Right atrium auricular region (tissue), 2 donors: ENCODE measurements at regions not wholly inside any gene's neighbourhood (a gene's known extent, or its start where the extent isn't known, plus 50 kb on each side); places are given as distances from the start of the nearest gene placed in this dataset.

Experiments used
- DNase-seq: peaks from one replicate; pipeline ENCODE4 v3.0.0-alpha.2; 2019; ENCODE audit warnings: low spot score
- H3K27ac ChIP-seq, 2 donors: fragments of 200-600 bp; sonication (generic); 1 replicate in 1 of 2; 2 replicates in 1 of 2; pipeline ENCODE4 v1.5.1; 2016 to 2019
- H3K27me3 ChIP-seq, 2 donors: fragments of 200-600 bp; sonication (generic); one replicate each; pipeline versions ENCODE4 v1.5.1 to v1.6.0; 2017 to 2019
- H3K36me3 ChIP-seq: fragments of 200-600 bp; sonication (generic); one replicate; pipeline ENCODE4 v1.5.1; 2016
- H3K4me1 ChIP-seq, 2 donors: fragments of 200-600 bp; sonication (generic); one replicate each; pipeline versions ENCODE4 v1.5.1 to v1.6.0; 2017 to 2019
- H3K4me3 ChIP-seq, 2 donors: fragments of 200-600 bp; sonication (generic); 1 replicate in 1 of 2; 2 replicates in 1 of 2; pipeline ENCODE4 v1.5.1; 2017 to 2019; ENCODE audit warnings: mild to moderate bottlenecking in 1 of 2, moderate library complexity in 1 of 2
- H3K9me3 ChIP-seq, 2 donors: fragments of 200-600 bp; sonication (generic); one replicate each; pipeline ENCODE4 v1.5.1; 2019
- TF ChIP-seq, protein P1 (sequence below), 2 donors: fragments of 200-600 bp; sonication (generic); IDR thresholded peaks; one replicate each; pipeline ENCODE4 v1.5.1; 2019; ENCODE audit warnings: antibody characterized with exemption in 2 of 2

GRCh38 chr3:59267021-59267420, 217.2 kb upstream of the CFAP20DC start:
- Histone ChIP-seq H3K4me1 (no peaks in the 10 kb centered on the region), H3K4me3 (no peak overlapping the region), H3K36me3 (no peaks in the 10 kb centered on the region), H3K9me3 (no peaks in the 10 kb centered on the region), H3K27ac (no peak overlapping the region), H3K27me3 (no peaks in the 10 kb centered on the region)
- TF ChIP-seq, protein P1, sequence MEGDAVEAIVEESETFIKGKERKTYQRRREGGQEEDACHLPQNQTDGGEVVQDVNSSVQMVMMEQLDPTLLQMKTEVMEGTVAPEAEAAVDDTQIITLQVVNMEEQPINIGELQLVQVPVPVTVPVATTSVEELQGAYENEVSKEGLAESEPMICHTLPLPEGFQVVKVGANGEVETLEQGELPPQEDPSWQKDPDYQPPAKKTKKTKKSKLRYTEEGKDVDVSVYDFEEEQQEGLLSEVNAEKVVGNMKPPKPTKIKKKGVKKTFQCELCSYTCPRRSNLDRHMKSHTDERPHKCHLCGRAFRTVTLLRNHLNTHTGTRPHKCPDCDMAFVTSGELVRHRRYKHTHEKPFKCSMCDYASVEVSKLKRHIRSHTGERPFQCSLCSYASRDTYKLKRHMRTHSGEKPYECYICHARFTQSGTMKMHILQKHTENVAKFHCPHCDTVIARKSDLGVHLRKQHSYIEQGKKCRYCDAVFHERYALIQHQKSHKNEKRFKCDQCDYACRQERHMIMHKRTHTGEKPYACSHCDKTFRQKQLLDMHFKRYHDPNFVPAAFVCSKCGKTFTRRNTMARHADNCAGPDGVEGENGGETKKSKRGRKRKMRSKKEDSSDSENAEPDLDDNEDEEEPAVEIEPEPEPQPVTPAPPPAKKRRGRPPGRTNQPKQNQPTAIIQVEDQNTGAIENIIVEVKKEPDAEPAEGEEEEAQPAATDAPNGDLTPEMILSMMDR (IDR thresholded peaks at IDR 0.05), result no peak
- no peak for DNase-seq

GRCh38 chr3:59266551-59266950, 216.7 kb upstream of the CFAP20DC start:
- Histone ChIP-seq H3K4me1 (no peaks in the 10 kb centered on the region), H3K27ac (no peak overlapping the region), H3K36me3 (no peaks in the 10 kb centered on the region), H3K4me3 (no peak overlapping the region), H3K27me3 (no peaks in the 10 kb centered on the region), H3K9me3 (no peaks in the 10 kb centered on the region)
- no peak for DNase-seq
- TF ChIP-seq, protein P1 (IDR thresholded peaks at IDR 0.05), result no peak

DNA sequence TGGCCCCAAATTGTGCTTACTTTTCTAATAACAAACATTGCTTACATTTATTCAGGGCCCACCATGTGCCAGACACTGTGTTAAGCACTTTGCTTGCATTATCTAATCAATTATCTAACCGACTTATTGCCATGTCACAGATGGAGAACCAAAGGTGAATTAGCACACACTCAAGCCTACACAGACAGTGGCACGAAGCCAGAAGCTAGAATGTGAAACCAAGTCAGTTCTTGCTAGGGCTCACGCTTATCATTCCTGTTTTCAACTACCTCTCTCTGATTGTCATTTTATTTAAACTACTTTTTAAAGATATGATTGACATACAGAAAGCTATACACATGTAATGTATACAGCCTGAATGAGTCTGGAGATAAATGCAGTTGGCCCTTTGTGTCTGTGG, 215.7 kb upstream of the CFAP20DC start:
- Histone ChIP-seq H3K4me1 (no peaks in the 10 kb centered on the region), H3K36me3 (no peaks in the 10 kb centered on the region), H3K27me3 (no peaks in the 10 kb centered on the region), H3K9me3 (no peaks in the 10 kb centered on the region), H3K27ac (no peak overlapping the region), H3K4me3 (no peak overlapping the region)
- no peak for DNase-seq
- TF ChIP-seq, protein P1 (IDR thresholded peaks at IDR 0.05), result no peak

DNA sequence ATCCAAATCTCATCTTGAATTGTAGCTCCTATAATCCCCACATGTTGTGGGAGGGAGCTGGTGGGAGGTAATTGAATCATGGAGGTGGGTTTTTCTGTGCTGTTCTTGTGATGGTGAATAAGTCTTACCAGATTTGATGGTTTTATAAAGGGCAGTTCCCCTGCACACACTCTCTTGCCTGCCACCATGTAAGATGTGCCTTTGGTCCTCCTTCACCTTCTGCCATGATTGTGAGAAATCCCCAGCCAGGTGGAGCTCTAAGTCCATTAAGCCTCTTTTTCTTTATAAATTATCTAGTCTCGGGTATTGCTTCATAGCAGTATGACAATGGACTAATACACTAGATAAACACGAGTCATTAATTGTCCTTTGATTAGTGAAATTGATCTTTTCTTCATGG, 214.5 kb upstream of the CFAP20DC start:
- TF ChIP-seq, protein P1 (IDR thresholded peaks at IDR 0.05), result no peak
- Histone ChIP-seq H3K4me1 (no peaks in the 10 kb centered on the region), H3K9me3 (no peaks in the 10 kb centered on the region), H3K36me3 (no peaks in the 10 kb centered on the region), H3K27ac (no peak overlapping the region), H3K4me3 (no peak overlapping the region), H3K27me3 (no peaks in the 10 kb centered on the region)
- DNase-seq, result no peak

DNA sequence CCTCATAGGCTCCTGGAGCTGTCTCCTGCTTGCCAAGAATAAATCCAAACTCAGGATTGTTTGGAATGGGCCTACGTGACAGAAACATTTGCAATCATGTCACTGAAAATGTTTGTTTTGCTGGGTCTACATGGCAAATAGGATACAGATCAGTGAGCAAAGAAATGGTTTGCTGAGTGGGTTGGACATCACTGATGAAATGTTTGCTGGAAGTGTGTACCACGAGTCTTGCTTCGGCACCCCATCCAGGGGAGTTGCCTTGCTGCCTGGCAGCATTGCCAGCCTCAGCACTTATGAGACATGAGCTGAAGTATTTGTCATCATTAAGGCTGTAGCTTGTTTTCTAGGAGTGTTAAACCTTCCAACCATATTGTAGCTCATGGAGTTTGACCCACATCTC, 213.3 kb upstream of the CFAP20DC start:
- no peaks in the 10 kb centered on the region for H3K4me1 ChIP-seq
- no peak for DNase-seq
- H3K27ac ChIP-seq, result no peak overlapping the region
- H3K4me3 ChIP-seq, result no peak overlapping the region
- TF ChIP-seq, protein P1 (IDR thresholded peaks at IDR 0.05), result no peak
- no peaks in the 10 kb centered on the region for H3K36me3 ChIP-seq
- H3K9me3 ChIP-seq, result no peaks in the 10 kb centered on the region
- H3K27me3 ChIP-seq, result no peaks in the 10 kb centered on the region

GRCh38 chr3:59262076-59262498, 212.3 kb upstream of the CFAP20DC start:
- no peaks in the 10 kb centered on the region for H3K36me3 ChIP-seq
- H3K9me3 ChIP-seq, result no peaks in the 10 kb centered on the region
- no peak for DNase-seq
- TF ChIP-seq, protein P1 (IDR thresholded peaks at IDR 0.05), result no peak
- no peaks in the 10 kb centered on the region for H3K27me3 ChIP-seq
- no peak overlapping the region for H3K4me3 ChIP-seq
- no peaks in the 10 kb centered on the region for H3K4me1 ChIP-seq
- no peak overlapping the region for H3K27ac ChIP-seq
